ENCODE measurements at regions not wholly inside any gene's neighbourhood (a gene's known extent, or its start where the extent isn't known, plus 50 kb on each side); places are given as distances from the start of the nearest gene placed in this dataset.

DNA sequence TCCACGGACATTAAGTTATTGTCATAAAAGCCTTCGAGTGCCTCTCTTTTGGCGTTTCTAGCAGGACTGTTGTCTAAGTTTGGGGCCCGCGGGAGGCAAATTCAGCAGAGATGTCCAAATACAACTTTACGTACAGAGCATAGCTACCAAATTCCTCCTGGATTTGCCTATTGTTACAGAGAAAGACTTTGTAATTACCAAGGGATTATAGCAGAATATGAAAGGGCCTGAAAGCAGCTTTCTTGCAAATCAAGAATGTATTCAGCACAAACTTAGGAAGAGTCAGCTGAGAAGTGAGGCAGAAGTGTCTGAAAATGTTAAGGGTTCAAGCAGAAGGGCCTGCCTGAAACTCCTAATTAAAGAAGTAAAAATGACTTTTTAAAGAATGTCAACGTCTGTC is 1053.5 kb upstream of the TENM3 start:
- Mint-ChIP-seq H3K27ac (no peak overlapping the region), H3K27me3 (ENCODE audit: low read depth in 3 of 3) (no peaks in the 10 kb centered on the region)

DNA sequence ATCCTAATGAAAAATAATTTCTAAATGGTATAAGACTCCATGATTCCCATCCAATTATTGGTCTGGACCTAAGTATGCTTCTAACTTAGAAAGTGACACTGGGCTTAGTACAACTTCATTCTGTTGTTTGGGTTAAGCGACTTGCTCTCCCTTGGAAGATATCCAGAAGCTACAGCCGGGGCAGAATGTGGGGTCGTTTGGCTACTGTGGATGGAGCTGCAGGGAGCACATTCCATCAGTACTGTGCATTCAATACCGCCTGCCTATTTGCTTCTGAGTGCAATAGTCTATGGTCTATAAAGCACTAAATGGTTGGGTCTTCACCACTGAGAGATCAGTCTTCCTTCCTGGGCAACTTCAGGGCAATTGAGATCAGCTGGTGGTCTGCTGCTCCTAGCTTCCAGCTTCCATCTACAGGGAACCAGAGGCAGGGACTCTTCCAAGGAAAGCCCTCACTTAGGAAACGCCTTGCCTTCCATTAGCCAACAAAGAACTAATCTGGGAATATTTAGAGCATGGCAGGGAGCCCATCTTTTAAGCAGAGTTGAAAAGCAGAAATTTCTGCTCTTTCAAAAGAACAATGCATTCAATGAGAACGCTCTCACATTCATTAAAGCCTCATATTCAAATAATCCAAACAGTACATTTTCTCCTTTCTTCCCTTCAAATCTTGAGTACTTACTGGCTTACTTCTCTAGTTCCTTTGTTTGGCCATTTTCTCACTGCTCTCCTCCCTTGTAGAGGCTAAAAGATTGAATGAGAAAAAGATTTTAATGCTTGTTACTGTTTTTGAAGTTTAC is 1049.9 kb upstream of the TENM3 start:
- no peak overlapping the region for H3K4me3 Mint-ChIP-seq
- no peak overlapping the region for H3K27ac Mint-ChIP-seq

More for the DNA sequence above, 1053.5 kb upstream of the TENM3 start:
- Mint-ChIP-seq H3K36me3 (no peaks in the 10 kb centered on the region), H3K4me3 (no peak overlapping the region), H3K9me3 (peaks cover 1 to 29% (median 8%) of the 10 kb centered on the region in 6 donors), H3K4me1 (no peaks in the 10 kb centered on the region)
- DNase-seq = no peak

DNA sequence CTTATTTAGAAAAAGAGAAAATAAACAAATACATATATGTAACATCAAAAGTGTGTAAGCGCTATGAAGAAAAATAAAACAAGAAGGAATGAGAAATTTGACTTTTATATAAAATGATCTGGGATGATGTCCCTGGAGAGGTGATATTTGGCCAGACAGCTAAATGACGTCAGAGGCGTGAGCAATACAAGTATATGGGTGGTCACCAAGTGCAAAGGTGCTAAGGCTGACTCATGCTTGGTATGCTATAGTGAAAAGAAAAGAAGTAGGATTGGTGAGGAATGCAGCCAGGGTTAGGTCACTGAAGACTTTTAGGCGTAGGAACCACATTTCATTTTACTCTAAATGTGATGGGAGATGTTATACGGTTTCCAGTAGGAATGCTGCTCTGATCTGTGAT is 1049.1 kb upstream of the TENM3 start:
- H3K4me1 Mint-ChIP-seq = no peaks in the 10 kb centered on the region
- no peak for DNase-seq
- H3K36me3 Mint-ChIP-seq = no peaks in the 10 kb centered on the region

More for the DNA sequence above, 1049.9 kb upstream of the TENM3 start:
- no peaks in the 10 kb centered on the region for H3K27me3 Mint-ChIP-seq (ENCODE audit: low read depth in 3 of 3)
- H3K4me1 Mint-ChIP-seq = no peaks in the 10 kb centered on the region
- no peaks in the 10 kb centered on the region for H3K36me3 Mint-ChIP-seq
- DNase-seq = no peak
- peaks cover 1 to 25% (median 7%) of the 10 kb centered on the region in 6 donors for H3K9me3 Mint-ChIP-seq

DNA sequence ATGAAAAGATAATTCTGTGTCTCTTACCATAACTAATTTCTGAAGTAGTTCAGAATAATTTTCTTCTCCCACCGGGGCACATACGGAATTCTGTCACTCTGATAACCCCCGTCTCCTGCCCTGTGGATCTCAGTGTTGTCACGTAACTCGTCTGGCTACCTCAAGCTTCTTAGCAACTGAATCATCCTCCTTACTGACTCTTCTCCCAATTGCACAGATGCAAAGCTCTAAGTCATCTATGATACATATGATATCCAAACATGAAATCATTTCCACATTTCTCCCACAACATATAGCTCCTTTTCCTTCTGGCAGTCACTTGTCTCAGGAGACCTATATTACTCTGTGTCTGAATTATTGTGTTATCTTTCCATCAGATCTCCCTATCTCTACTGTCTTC is 1043.1 kb upstream of the TENM3 start:
- no peaks in the 10 kb centered on the region for H3K4me1 Mint-ChIP-seq
- H3K36me3 Mint-ChIP-seq = no peaks in the 10 kb centered on the region
- H3K27me3 Mint-ChIP-seq (ENCODE audit: low read depth in 3 of 3) = peaks cover 0 to 3% (median 0%) of the 10 kb centered on the region in 3 donors
- H3K9me3 Mint-ChIP-seq = peaks cover 0 to 32% (median 7%) of the 10 kb centered on the region in 6 donors
- H3K27ac Mint-ChIP-seq = no peak overlapping the region
- no peak overlapping the region for H3K4me3 Mint-ChIP-seq
- DNase-seq = no peak

More for the DNA sequence above, 1049.1 kb upstream of the TENM3 start:
- no peaks in the 10 kb centered on the region for H3K27me3 Mint-ChIP-seq (ENCODE audit: low read depth in 3 of 3)
- H3K27ac Mint-ChIP-seq = no peak overlapping the region
- H3K9me3 Mint-ChIP-seq = peaks cover 1 to 23% (median 8%) of the 10 kb centered on the region in 6 donors
- no peak overlapping the region for H3K4me3 Mint-ChIP-seq

DNA sequence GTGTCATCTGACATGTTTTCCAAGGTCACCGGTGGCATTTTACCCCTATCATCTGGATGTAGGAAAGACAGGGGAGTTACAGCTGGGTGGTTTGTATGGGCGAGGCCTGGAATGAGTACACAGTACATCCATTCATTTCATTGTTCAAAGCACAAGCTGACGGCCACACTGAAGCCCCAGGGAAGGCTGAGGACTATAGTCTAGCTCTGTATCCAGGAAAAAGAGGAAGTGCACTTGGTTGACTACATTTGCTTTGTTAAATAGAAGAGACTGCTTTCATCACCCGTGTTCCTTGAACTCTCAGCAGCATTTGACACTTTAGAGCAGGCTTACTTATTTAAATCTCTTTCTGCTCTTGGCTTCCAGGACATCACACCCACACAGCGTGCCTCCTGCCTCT is 1041.0 kb upstream of the TENM3 start:
- peaks cover 0 to 32% (median 6%) of the 10 kb centered on the region in 6 donors for H3K9me3 Mint-ChIP-seq
- H3K27ac Mint-ChIP-seq = no peak overlapping the region
- no peaks in the 10 kb centered on the region for H3K36me3 Mint-ChIP-seq
- no peaks in the 10 kb centered on the region for H3K4me1 Mint-ChIP-seq
- no peak overlapping the region for H3K4me3 Mint-ChIP-seq
- no peak for DNase-seq
- H3K27me3 Mint-ChIP-seq (ENCODE audit: low read depth in 3 of 3) = peaks cover 0 to 3% (median 0%) of the 10 kb centered on the region in 3 donors

DNA sequence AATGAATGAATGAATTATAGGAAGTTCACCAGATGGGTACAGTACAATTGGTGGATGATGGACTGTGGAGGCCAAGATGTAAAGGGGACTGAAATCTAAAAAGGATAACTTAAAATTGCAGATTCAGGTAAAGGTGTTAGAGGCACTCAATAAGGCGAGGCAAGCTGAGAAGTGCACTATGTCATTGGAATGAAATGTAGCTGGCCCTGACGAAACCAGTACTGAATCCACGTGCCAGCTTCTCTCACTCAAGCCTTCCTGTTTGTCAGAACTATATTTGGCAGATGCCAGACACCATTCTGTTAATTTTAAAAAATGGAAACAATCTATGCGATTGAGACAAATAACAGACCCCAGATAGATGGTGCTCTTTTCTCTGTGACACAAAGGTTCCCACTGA is 1039.1 kb upstream of the TENM3 start:
- Mint-ChIP-seq H3K27ac (no peak overlapping the region), H3K4me1 (no peaks in the 10 kb centered on the region), H3K27me3 (ENCODE audit: low read depth in 3 of 3) (peaks cover 0 to 3% (median 0%) of the 10 kb centered on the region in 3 donors), H3K9me3 (peaks cover 0 to 28% (median 10%) of the 10 kb centered on the region in 6 donors), H3K36me3 (no peaks in the 10 kb centered on the region), H3K4me3 (no peak overlapping the region)
- DNase-seq = no peak

DNA sequence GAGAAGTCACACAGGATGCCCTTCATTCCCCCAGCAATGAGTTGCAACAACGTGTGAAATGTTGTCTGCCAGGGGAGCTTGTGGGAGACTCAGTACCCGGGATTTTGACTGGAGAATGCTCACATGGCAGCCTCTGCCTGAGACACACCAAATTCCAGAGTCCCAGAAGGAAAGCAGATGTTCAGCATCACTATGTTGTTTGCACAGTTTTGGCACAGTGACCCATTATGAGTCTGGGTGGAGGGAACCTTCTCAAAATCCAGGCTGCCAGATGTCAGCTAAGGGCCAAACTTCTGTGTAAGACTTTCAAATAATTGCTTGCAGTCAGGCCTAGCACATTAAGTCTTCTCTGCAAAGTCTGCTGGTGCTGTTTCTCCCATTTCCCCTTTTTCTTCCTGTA is 1029.7 kb upstream of the TENM3 start:
- Mint-ChIP-seq H3K4me1 (no peaks in the 10 kb centered on the region), H3K27ac (no peak overlapping the region), H3K36me3 (no peaks in the 10 kb centered on the region), H3K27me3 (ENCODE audit: low read depth in 3 of 3) (no peaks in the 10 kb centered on the region), H3K9me3 (peaks cover 3 to 29% (median 13%) of the 10 kb centered on the region in 6 donors), H3K4me3 (no peak overlapping the region)
- no peak for DNase-seq

DNA sequence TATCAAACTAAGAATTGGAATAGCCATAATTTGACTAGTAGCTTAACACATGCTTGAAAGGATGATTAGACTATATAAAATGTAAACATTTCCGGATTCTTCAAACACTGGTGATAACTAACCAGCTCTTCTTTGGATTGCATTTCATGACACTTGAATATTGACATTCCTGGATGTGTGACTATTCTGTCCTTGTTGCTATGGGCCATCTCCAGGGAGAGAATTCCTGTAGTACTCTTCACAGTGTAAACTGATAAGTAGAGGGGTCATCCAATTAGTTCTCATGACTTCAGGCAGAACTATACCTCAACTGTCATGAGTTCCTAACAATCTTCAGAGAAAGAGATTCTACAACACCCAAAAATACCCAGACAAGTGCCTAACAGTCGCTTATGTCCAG is 1026.7 kb upstream of the TENM3 start:
- no peaks in the 10 kb centered on the region for H3K4me1 Mint-ChIP-seq
- H3K27me3 Mint-ChIP-seq (ENCODE audit: low read depth in 3 of 3) = no peaks in the 10 kb centered on the region
- H3K9me3 Mint-ChIP-seq = peaks cover 3 to 26% (median 9%) of the 10 kb centered on the region in 6 donors
- H3K36me3 Mint-ChIP-seq = no peaks in the 10 kb centered on the region
- H3K4me3 Mint-ChIP-seq = no peak overlapping the region
- no peak overlapping the region for H3K27ac Mint-ChIP-seq
- DNase-seq = no peak

DNA sequence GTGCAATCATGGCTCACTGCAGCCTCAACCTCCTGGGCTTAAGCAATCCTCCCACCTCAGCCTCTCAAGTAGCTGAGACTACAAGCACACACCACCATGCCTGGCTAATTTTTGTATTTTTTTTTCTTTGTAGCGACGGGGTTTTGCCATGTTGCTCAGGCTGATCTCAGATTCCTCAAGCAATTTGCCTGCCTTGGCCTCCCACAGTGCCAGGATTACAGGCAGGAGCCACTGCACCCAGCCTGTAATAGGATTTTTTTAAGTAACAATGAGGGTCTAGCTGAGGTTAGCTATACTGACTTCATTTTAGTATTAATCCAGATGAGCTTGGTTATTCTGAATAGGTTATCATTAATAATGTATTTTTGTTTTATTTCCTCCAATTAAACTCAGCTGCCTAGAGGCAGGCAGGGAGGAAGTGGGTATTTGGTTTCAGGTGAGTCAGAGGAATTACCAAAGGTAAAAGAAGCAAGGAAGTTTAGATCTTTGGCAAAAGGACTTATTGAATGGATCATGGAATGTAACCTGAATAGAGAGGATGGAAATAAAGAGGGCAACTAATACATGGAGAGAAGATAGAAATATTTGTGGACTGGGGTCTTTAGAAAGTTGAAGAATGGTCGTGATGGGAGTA is 1023.3 kb upstream of the TENM3 start:
- peaks cover 0 to under 1% (median 0%) of the 10 kb centered on the region in 3 donors for H3K27me3 Mint-ChIP-seq (ENCODE audit: low read depth in 3 of 3)
- peaks cover 2 to 34% (median 7%) of the 10 kb centered on the region in 6 donors for H3K9me3 Mint-ChIP-seq
- DNase-seq = no peak
- no peaks in the 10 kb centered on the region for H3K36me3 Mint-ChIP-seq
- H3K4me3 Mint-ChIP-seq = no peak overlapping the region
- no peak overlapping the region for H3K27ac Mint-ChIP-seq
- H3K4me1 Mint-ChIP-seq = no peaks in the 10 kb centered on the region

DNA sequence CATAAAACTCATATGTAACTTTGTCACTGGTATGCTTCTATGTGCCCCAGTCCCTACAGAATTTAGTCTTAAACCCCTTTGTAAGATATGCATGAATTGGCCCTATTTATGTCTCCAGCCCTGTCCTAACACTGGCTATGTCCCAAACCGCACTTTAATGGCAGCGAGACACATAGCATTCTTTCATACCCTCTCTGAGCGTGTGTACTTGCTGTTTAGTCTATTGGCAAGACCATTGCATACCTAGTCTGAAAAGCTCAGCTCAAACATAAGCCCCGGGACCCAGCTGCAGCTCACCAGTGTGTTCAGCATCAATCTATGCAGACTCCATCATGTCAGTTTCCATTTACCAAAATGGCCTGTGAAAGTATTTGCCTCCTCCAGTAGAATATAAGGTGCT is 1018.4 kb upstream of the TENM3 start:
- peaks cover 0 to 2% (median 1%) of the 10 kb centered on the region in 3 donors for H3K27me3 Mint-ChIP-seq (ENCODE audit: low read depth in 3 of 3)
- no peaks in the 10 kb centered on the region for H3K4me1 Mint-ChIP-seq

DNA sequence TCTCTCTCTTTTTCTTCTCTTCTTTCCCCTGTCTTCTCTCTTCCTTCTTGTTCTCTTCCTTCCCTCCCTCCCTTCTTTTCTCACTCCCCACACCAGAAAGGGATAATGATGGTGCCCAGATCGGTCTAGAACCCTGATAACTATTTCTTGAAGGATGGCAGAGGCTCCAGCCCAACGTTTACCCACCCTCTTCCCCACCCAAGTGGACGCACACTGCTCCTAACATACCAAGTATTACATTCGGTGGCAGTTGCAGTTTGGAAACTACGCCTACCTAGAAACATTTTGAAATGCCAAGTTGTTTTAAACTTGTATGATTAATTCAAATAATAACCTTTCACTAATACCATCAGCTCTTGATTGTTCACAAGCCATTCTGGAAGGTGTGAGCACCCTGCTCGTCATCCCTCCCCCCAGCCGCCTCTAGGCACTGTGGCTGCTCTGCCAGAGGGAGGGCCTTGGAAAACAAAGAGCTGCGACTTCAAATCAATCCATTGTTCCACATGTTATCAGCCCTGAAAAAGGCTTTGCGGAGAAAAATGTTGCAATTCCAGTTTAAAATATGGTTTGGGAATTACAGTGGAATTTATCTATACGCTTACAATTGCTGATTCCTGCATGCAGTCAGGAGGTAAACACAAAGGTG is 1017.5 kb upstream of the TENM3 start:
- peaks cover 0 to 26% (median 8%) of the 10 kb centered on the region in 6 donors for H3K9me3 Mint-ChIP-seq
- no peak overlapping the region for H3K4me3 Mint-ChIP-seq
- DNase-seq = no peak
- H3K27ac Mint-ChIP-seq = no peak overlapping the region
- no peaks in the 10 kb centered on the region for H3K36me3 Mint-ChIP-seq
- no peaks in the 10 kb centered on the region for H3K4me1 Mint-ChIP-seq
- H3K27me3 Mint-ChIP-seq (ENCODE audit: low read depth in 3 of 3) = peaks cover 0 to 2% (median 1%) of the 10 kb centered on the region in 3 donors

More for the DNA sequence above, 1018.4 kb upstream of the TENM3 start:
- Mint-ChIP-seq H3K4me3 (no peak overlapping the region), H3K27ac (no peak overlapping the region), H3K9me3 (peaks cover 1 to 26% (median 7%) of the 10 kb centered on the region in 6 donors), H3K36me3 (no peaks in the 10 kb centered on the region)
- no peak for DNase-seq

DNA sequence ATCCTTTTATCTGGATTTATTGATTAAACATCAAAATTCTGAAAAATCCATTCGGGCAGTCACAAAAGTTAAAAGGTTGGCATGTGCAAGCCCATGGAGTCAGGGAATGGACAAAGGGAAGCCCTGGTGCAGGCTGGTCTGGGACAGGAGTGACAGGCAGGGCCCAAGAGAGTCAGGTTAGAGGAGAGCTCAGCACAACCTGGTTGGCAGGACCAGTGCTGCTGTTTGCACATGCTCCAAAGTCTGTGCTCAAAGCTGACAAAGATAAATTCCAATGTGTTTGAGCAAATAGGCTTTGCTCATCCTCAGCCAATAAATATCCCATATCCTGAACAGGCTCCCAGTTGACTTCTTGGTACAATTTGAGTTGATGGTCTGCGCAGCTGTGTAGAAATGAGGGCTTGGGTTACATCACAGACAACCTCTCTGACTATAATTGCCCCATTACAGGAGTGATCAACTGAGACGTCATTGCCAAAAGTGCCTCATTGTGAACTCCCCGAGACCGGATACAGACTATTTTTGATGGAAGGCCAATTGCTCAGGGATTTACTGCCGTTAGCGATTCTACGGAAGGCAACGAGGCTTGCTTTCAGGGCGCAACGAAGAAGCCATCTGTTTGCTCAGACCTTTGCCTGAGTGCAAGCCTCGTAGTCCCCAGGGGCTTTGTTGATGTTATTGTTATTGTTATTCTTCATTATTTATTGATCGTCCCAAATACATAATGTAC is 1008.1 kb upstream of the TENM3 start:
- DNase-seq = no peak
- Mint-ChIP-seq H3K27ac (no peak overlapping the region), H3K4me3 (no peak overlapping the region), H3K36me3 (no peaks in the 10 kb centered on the region), H3K27me3 (ENCODE audit: low read depth in 3 of 3) (no peaks in the 10 kb centered on the region), H3K9me3 (peaks cover 3 to 14% (median 6%) of the 10 kb centered on the region in 6 donors), H3K4me1 (no peaks in the 10 kb centered on the region)

DNA sequence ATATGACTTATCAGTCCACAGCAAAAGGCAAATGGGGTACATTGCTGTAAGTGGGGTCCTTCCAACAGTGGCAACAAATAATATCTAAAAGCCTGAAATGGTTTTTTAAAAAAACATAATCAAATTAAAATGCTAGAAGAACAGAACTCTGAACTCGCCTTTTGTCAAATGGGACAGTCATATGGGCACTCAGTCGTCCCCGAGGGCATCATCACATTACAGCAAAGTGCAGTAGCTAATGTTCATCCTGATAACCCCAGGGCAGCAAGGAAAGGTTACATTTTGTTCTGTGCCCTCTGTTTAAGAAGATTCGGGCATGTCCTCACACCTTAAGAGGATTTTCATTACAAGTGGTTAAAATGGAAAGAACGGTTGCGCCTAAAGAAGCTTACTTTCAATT is 997.9 kb upstream of the TENM3 start:
- Mint-ChIP-seq H3K36me3 (peaks cover 0 to 2% (median 0%) of the 10 kb centered on the region in 3 donors), H3K4me1 (no peaks in the 10 kb centered on the region), H3K27me3 (ENCODE audit: low read depth in 3 of 3) (peaks cover 0 to 2% (median 0%) of the 10 kb centered on the region in 3 donors), H3K4me3 (no peak overlapping the region), H3K27ac (no peak overlapping the region), H3K9me3 (peaks cover 5 to 18% (median 12%) of the 10 kb centered on the region in 6 donors)
- DNase-seq = no peak

Data from immature natural killer cell (primary cell).